ENCODE measurements at regions not wholly inside any gene's neighbourhood (a gene's known extent, or its start where the extent isn't known, plus 50 kb on each side); places are given as distances from the start of the nearest gene placed in this dataset.

DNA sequence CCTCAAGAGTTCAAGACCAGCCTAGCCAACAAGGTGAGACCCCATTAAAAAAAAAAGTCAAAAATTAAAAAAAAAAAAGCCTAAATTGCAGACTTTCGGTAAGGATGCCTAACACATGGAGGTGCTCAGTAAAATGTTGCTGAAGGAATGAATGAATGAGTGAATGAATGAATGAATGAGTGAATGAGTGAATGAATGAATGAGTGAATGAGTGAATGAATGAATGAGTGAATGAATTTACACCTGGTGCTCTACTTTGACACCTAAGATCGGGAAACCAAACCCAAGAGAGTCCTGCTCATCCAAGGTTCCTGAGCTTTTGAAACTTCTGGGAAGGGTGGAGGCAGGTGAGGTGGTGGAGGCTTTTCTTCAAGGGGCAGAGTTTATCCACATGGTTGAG is 112.2 kb upstream of the LHX1 start:
- H2BK12ac ChIP-seq (ENCODE audit: low read length in 2 of 2): no peak overlapping the region

DNA sequence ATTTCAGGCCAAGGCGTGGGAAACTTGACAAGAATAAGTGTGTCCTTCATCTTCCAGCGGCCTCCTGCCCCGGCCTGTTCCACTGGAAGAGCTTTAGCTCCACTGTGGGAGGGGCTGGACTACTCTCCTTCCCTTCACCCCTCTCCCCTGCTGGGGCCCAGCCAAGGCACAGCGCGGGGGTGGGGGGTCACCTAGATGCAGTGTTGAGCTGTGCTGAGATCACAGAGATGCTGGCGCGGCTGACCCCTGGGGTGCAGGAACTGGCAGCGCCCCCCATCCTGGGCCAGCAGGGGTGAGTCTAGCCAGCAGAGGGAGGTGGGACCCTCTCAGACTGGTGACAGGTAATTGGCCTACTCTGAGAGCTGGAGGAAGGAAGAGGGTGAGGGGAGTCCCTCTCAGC is 111.8 kb upstream of the LHX1 start:
- DNase-seq: no peak
- 67% methylated on average over 3 of the region's 8 CpGs for WGBS

More for the DNA sequence above, 112.2 kb upstream of the LHX1 start:
- H3K9ac ChIP-seq (ENCODE audit: low read length): no peak overlapping the region
- no peak overlapping the region for H4K91ac ChIP-seq (ENCODE audit: low read length)
- H3K4ac ChIP-seq (ENCODE audit: low read depth in 1 of 2, low read length in 2 of 2): no peak overlapping the region
- no peak overlapping the region for H2BK120ac ChIP-seq (ENCODE audit: low read depth, low read length)
- H3K79me1 ChIP-seq (replicated peaks; ENCODE audit: low read length, poor library complexity, severe bottlenecking): no peaks in the 10 kb centered on the region
- no peak overlapping the region for H3K14ac ChIP-seq (ENCODE audit: low read length in 2 of 2)
- no peak overlapping the region for H2AK5ac ChIP-seq (ENCODE audit: low read length, severe bottlenecking)
- H3K23ac ChIP-seq (ENCODE audit: low read length in 2 of 2): no peak overlapping the region
- H3K4me2 ChIP-seq (ENCODE audit: low read length, poor library complexity, severe bottlenecking): no peak overlapping the region
- no peak for DNase-seq
- no peaks in the 10 kb centered on the region for H3K36me3 ChIP-seq (ENCODE audit: control insufficient read depth in 1 of 2, insufficient read depth in 2 of 2, low read depth in 1 of 2, low read length in 2 of 2)
- no peak overlapping the region for H2BK5ac ChIP-seq (ENCODE audit: low read depth, low read length, poor library complexity, severe bottlenecking)
- H3K4me1 ChIP-seq (ENCODE audit: control insufficient read depth, insufficient read depth, low read depth, low read length): no peaks in the 10 kb centered on the region
- H3K9me3 ChIP-seq (ENCODE audit: control insufficient read depth, low read length): no peaks in the 10 kb centered on the region
- no peak overlapping the region for H3K18ac ChIP-seq (ENCODE audit: low read depth in 1 of 2, low read length in 2 of 2)
- H3K27ac ChIP-seq (ENCODE audit: low read length, poor library complexity, severe bottlenecking): no peak overlapping the region
- peaks cover 71 to 83% of the 10 kb centered on the region in 2 experiments for H3K27me3 ChIP-seq (ENCODE audit: control insufficient read depth in 1 of 2, insufficient read depth in 1 of 2, low read length in 2 of 2)
- no peak overlapping the region for H4K8ac ChIP-seq (ENCODE audit: low read length)
- H3K4me3 ChIP-seq (ENCODE audit: insufficient read depth in 1 of 2, low read depth in 1 of 2, low read length in 2 of 2): no peak overlapping the region
- H2AFZ ChIP-seq (ENCODE audit: low read depth, low read length): no peak overlapping the region
- WGBS: 99% methylated on average over 2 of the region's 2 CpGs
- no peak overlapping the region for H2BK15ac ChIP-seq (ENCODE audit: low read depth, poor library complexity, severe bottlenecking)

DNA sequence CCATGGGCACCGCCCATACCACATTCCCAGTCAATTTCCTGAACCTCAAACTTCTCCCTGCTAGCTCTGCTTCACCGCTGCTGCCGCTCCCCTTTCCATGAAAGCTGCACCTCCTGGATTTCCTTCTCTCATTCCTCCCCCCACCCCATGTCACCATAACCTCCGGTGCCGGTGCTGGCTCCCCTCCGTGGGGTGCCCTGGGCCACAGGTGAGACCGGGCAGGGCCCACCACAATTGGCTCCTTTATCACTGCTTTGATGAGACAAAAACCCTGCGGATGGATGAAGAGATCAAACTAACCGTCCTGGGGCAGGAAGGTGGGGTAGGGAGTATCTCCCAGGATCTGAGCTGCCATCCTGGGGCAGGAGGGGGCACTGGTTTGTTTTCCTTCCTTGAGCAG is 111.3 kb upstream of the LHX1 start:
- peak overlapping the region in 1 of 2 experiments; percentile 85 for H3K23ac ChIP-seq (ENCODE audit: low read length in 2 of 2)
- H2BK15ac ChIP-seq (ENCODE audit: low read depth, poor library complexity, severe bottlenecking): no peak overlapping the region
- no peak overlapping the region for H3K4me2 ChIP-seq (ENCODE audit: low read length, poor library complexity, severe bottlenecking)
- no peaks in the 10 kb centered on the region for H3K4me1 ChIP-seq (ENCODE audit: control insufficient read depth, insufficient read depth, low read depth, low read length)
- H2BK120ac ChIP-seq (ENCODE audit: low read depth, low read length): no peak overlapping the region
- H3K4me3 ChIP-seq (ENCODE audit: insufficient read depth in 1 of 2, low read depth in 1 of 2, low read length in 2 of 2): no peak overlapping the region
- H3K36me3 ChIP-seq (ENCODE audit: control insufficient read depth in 1 of 2, insufficient read depth in 2 of 2, low read depth in 1 of 2, low read length in 2 of 2): no peaks in the 10 kb centered on the region
- 71% methylated on average over 9 of the region's 9 CpGs for WGBS
- H3K27ac ChIP-seq (ENCODE audit: low read length, poor library complexity, severe bottlenecking): no peak overlapping the region
- no peaks in the 10 kb centered on the region for H3K9me3 ChIP-seq (ENCODE audit: control insufficient read depth, low read length)
- H4K8ac ChIP-seq (ENCODE audit: low read length): no peak overlapping the region
- no peaks in the 10 kb centered on the region for H3K79me1 ChIP-seq (replicated peaks; ENCODE audit: low read length, poor library complexity, severe bottlenecking)
- no peak overlapping the region for H2BK5ac ChIP-seq (ENCODE audit: low read depth, low read length, poor library complexity, severe bottlenecking)
- H3K9ac ChIP-seq (ENCODE audit: low read length): no peak overlapping the region
- H3K14ac ChIP-seq (ENCODE audit: low read length in 2 of 2): no peak overlapping the region
- H3K4ac ChIP-seq (ENCODE audit: low read depth in 1 of 2, low read length in 2 of 2): no peak overlapping the region
- no peak overlapping the region for H2AK5ac ChIP-seq (ENCODE audit: low read length, severe bottlenecking)
- no peak overlapping the region for H2BK12ac ChIP-seq (ENCODE audit: low read length in 2 of 2)
- peaks cover 64 to 77% of the 10 kb centered on the region in 2 experiments for H3K27me3 ChIP-seq (ENCODE audit: control insufficient read depth in 1 of 2, insufficient read depth in 1 of 2, low read length in 2 of 2)
- no peak for DNase-seq
- no peak overlapping the region for H3K18ac ChIP-seq (ENCODE audit: low read depth in 1 of 2, low read length in 2 of 2)
- H4K91ac ChIP-seq (ENCODE audit: low read length): no peak overlapping the region
- H2AFZ ChIP-seq (ENCODE audit: low read depth, low read length): no peak overlapping the region

More for the DNA sequence above, 111.8 kb upstream of the LHX1 start:
- Histone ChIP-seq H3K14ac (ENCODE audit: low read length in 2 of 2) (no peak overlapping the region), H2BK120ac (ENCODE audit: low read depth, low read length) (no peak overlapping the region), H3K9ac (ENCODE audit: low read length) (no peak overlapping the region), H4K8ac (ENCODE audit: low read length) (no peak overlapping the region), H3K4me1 (ENCODE audit: control insufficient read depth, insufficient read depth, low read depth, low read length) (no peaks in the 10 kb centered on the region), H3K18ac (ENCODE audit: low read depth in 1 of 2, low read length in 2 of 2) (no peak overlapping the region), H3K23ac (ENCODE audit: low read length in 2 of 2) (no peak overlapping the region), H2BK5ac (ENCODE audit: low read depth, low read length, poor library complexity, severe bottlenecking) (no peak overlapping the region), H4K91ac (ENCODE audit: low read length) (no peak overlapping the region), H3K27ac (ENCODE audit: low read length, poor library complexity, severe bottlenecking) (no peak overlapping the region), H3K4me2 (ENCODE audit: low read length, poor library complexity, severe bottlenecking) (no peak overlapping the region), H3K36me3 (ENCODE audit: control insufficient read depth in 1 of 2, insufficient read depth in 2 of 2, low read depth in 1 of 2, low read length in 2 of 2) (no peaks in the 10 kb centered on the region), H2BK12ac (ENCODE audit: low read length in 2 of 2) (no peak overlapping the region), H3K27me3 (ENCODE audit: control insufficient read depth in 1 of 2, insufficient read depth in 1 of 2, low read length in 2 of 2) (peaks cover 68 to 81% of the 10 kb centered on the region in 2 experiments), H3K79me1 (replicated peaks; ENCODE audit: low read length, poor library complexity, severe bottlenecking) (no peaks in the 10 kb centered on the region), H3K4me3 (ENCODE audit: insufficient read depth in 1 of 2, low read depth in 1 of 2, low read length in 2 of 2) (no peak overlapping the region), H2AFZ (ENCODE audit: low read depth, low read length) (no peak overlapping the region), H2AK5ac (ENCODE audit: low read length, severe bottlenecking) (no peak overlapping the region), H3K4ac (ENCODE audit: low read depth in 1 of 2, low read length in 2 of 2) (no peak overlapping the region), H2BK15ac (ENCODE audit: low read depth, poor library complexity, severe bottlenecking) (no peak overlapping the region), H3K9me3 (ENCODE audit: control insufficient read depth, low read length) (no peaks in the 10 kb centered on the region)

DNA sequence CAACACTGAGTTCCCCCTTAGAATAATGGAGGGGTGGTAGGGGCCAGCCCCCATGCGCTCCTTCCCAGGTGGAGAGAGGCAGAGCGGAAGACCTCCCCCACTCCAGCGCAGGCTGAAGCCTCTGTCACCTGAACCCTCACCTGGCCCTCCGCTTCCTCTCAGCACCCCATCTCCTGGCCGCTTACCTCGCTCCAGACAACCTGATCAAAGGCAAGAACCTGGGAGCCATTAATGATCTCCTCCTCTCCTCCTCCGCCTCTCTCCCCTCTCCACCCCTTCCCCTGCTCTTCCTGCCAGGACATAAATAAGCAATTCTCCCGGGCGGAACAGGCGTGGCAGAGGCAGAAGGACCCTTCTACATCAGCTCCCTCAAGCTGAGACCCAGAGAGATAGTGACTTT is 110.2 kb upstream of the LHX1 start:
- 45% methylated on average over 10 of the region's 10 CpGs for WGBS
- no peak overlapping the region for H4K8ac ChIP-seq (ENCODE audit: low read length)
- no peak overlapping the region for H2AFZ ChIP-seq (ENCODE audit: low read depth, low read length)
- no peak overlapping the region for H2BK15ac ChIP-seq (ENCODE audit: low read depth, poor library complexity, severe bottlenecking)
- peaks cover 58 to 65% of the 10 kb centered on the region in 2 experiments for H3K27me3 ChIP-seq (ENCODE audit: control insufficient read depth in 1 of 2, insufficient read depth in 1 of 2, low read length in 2 of 2)
- DNase-seq: no peak
- no peak overlapping the region for H3K4me3 ChIP-seq (ENCODE audit: insufficient read depth in 1 of 2, low read depth in 1 of 2, low read length in 2 of 2)
- no peak overlapping the region for H2BK120ac ChIP-seq (ENCODE audit: low read depth, low read length)
- no peak overlapping the region for H3K18ac ChIP-seq (ENCODE audit: low read depth in 1 of 2, low read length in 2 of 2)
- no peaks in the 10 kb centered on the region for H3K9me3 ChIP-seq (ENCODE audit: control insufficient read depth, low read length)
- H3K4me1 ChIP-seq (ENCODE audit: control insufficient read depth, insufficient read depth, low read depth, low read length): no peaks in the 10 kb centered on the region
- H3K9ac ChIP-seq (ENCODE audit: low read length): no peak overlapping the region
- H3K14ac ChIP-seq (ENCODE audit: low read length in 2 of 2): no peak overlapping the region
- H4K91ac ChIP-seq (ENCODE audit: low read length): no peak overlapping the region
- no peak overlapping the region for H3K4ac ChIP-seq (ENCODE audit: low read depth in 1 of 2, low read length in 2 of 2)
- no peak overlapping the region for H3K23ac ChIP-seq (ENCODE audit: low read length in 2 of 2)
- no peak overlapping the region for H3K4me2 ChIP-seq (ENCODE audit: low read length, poor library complexity, severe bottlenecking)
- H2BK12ac ChIP-seq (ENCODE audit: low read length in 2 of 2): no peak overlapping the region
- H3K36me3 ChIP-seq (ENCODE audit: control insufficient read depth in 1 of 2, insufficient read depth in 2 of 2, low read depth in 1 of 2, low read length in 2 of 2): no peaks in the 10 kb centered on the region
- no peak overlapping the region for H2AK5ac ChIP-seq (ENCODE audit: low read length, severe bottlenecking)
- no peak overlapping the region for H2BK5ac ChIP-seq (ENCODE audit: low read depth, low read length, poor library complexity, severe bottlenecking)
- H3K79me1 ChIP-seq (replicated peaks; ENCODE audit: low read length, poor library complexity, severe bottlenecking): no peaks in the 10 kb centered on the region
- no peak overlapping the region for H3K27ac ChIP-seq (ENCODE audit: low read length, poor library complexity, severe bottlenecking)
